ENCODE measurements at regions not wholly inside any gene's neighbourhood (a gene's known extent, or its start where the extent isn't known, plus 50 kb on each side); places are given as distances from the start of the nearest gene placed in this dataset.

DNA sequence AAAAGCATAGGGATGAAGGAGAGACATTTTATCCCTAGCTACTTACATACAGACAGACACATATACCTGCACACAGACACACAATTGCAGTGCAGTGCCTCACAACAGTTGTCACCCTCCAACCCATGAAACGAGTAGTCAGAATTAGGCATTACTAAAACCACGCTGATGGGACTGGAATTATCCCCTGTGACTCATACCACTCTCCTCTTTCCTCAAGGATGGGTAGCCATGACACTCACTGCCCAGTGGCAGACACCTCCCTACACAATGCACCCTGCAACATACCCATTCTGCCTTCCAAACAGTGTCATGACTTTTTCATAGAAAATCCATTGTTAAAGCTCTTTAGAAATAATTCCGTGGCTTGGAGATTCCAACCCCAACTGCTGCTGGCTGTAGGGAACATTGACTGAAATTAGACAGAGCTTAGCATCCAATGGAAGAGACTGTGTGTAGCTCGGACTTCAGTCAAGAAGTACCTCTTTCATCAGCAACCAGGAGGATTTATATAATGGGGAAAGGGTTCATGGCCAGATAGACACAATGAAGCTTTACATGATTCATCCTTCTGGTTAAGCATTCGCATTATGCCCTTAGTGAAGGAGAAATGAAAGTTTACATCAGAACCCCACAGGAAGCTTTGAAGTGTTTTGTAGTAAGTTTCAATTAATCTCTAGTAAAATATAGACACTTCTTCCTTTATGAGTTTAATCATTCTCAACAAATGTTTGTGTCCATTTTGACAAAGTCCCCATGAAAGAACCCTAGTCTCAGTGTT is 155.2 kb downstream of the FBXO15 start:
- no peak for TF ChIP-seq CTCF (IDR thresholded peaks at IDR 0.05; ENCODE audit: borderline replicate concordance, control extremely low read depth, extremely low read depth, insufficient read depth, missing control alignments)
- no peak for DNase-seq (ENCODE audit: low spot score)
- in situ Hi-C loops (cut with MboI; ENCODE audit: low sequenced_read_pairs, unreplicated experiment) = no loop called here

DNA sequence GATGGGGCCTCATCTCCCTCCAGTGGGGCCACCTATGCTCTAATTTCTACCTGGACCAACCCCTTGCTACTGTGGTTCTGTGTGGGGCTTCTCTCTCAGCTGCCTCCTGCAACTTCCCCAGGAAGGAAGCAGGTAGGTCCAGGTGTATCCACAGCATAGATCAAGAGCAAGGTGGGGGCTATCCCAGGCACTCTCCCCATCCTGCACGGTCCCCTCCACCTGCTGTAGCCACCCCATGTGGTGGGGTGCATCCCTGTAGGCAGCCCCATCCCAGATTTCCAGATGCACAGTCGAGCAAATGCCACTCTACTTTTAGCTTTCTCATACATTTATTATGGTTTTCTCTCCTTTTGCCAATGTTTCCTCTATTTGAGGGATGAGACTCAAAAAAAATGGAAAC is 156.1 kb downstream of the FBXO15 start:
- no peak for TF ChIP-seq CTCF (IDR thresholded peaks at IDR 0.05; ENCODE audit: borderline replicate concordance, control extremely low read depth, extremely low read depth, insufficient read depth, missing control alignments)
- in situ Hi-C loops (cut with MboI; ENCODE audit: low sequenced_read_pairs, unreplicated experiment) = no loop called here
- DNase-seq (ENCODE audit: low spot score) = no peak

GRCh38 chr18:73990258-73990657 is 157.4 kb downstream of the FBXO15 start:
- TF ChIP-seq CTCF (IDR thresholded peaks at IDR 0.05; ENCODE audit: borderline replicate concordance, control extremely low read depth, extremely low read depth, insufficient read depth, missing control alignments) = no peak
- in situ Hi-C loops (cut with MboI; ENCODE audit: low sequenced_read_pairs, unreplicated experiment) = no loop called here
- no peak for DNase-seq (ENCODE audit: low spot score)

DNA sequence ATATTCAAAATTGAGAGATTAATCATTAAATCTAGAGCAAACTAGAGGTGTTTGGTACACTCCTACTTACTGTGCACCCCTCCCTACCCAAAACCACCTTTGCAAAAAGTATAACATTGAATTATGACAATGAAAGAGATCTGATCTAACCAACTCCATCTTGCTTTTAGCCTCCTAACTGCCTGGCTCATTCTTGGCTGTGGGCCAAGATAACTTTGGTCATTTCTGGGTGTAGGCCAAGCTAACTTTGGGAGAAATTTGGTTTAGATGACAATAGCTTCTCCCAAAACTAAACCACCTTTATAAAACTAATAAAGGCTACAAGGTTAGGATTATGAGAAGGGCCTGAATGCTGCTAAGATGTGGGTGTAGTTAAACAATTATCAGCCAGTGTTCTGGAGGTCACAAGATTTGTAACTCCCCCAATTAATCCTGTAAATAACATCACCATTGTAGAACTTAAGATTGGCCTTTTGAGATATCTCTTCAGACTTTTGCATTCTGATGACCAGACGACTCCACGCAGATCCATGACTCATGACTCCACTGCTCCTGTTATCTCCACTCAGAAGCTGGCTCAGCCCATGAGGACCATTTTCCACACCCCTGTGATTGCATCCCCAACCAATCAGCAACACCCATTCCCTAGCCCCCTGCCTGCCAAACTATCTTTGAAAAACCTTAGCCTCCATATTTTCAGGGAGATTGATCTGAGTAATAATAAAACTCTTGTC is 160.2 kb downstream of the FBXO15 start:
- in situ Hi-C loops (cut with MboI; ENCODE audit: low sequenced_read_pairs, unreplicated experiment) = no loop called here
- no peak for TF ChIP-seq CTCF (IDR thresholded peaks at IDR 0.05; ENCODE audit: borderline replicate concordance, control extremely low read depth, extremely low read depth, insufficient read depth, missing control alignments)
- no peak for DNase-seq (ENCODE audit: low spot score)

- in situ Hi-C loops (cut with MboI; ENCODE audit: low sequenced_read_pairs, unreplicated experiment) = no loop called here
- no peak for TF ChIP-seq CTCF (IDR thresholded peaks at IDR 0.05; ENCODE audit: borderline replicate concordance, control extremely low read depth, extremely low read depth, insufficient read depth, missing control alignments)
- no peak for DNase-seq (ENCODE audit: low spot score)
Measured at GRCh38 chr18:73986711-73987110, 160.9 kb downstream of the FBXO15 start.

DNA sequence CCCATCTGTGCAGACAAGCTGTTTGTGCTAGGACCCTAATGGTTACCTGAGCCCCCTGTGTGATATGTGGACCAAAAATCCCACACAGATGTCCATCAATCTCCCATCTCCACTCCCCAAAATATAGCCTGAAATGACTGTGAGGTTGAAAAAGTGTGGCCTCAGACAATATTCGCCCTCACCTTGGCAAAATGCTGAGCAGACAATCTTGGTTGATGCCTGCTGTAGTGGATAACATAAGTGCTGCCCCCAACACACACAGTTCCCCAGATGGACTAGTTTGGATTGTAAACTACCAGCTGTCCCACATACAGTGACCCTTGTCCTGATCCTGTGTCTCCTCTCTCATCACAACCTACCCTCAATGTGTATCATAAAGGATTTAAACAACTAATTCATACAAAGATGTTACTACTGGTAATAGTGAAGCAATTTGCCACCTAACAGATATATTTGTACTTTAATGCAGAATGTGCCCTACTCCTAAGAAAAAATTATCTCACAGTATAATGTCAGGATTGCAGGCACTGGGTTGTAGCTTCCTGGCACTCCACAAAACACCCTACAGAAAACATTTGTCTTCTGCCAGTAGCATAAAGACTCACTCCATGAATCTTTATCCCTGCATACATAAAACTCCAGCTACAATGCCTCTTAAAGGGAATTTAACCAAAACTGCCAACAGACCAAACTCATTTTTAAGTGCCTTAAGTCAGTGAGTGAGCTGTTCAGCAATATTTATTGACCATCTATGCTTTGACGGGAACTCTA is 161.6 kb downstream of the FBXO15 start:
- no peak for TF ChIP-seq CTCF (IDR thresholded peaks at IDR 0.05; ENCODE audit: borderline replicate concordance, control extremely low read depth, extremely low read depth, insufficient read depth, missing control alignments)
- no peak for DNase-seq (ENCODE audit: low spot score)
- in situ Hi-C loops (cut with MboI; ENCODE audit: low sequenced_read_pairs, unreplicated experiment) = no loop called here

Data from GM13976 (cell line).